ENCODE measurements at regions not wholly inside any gene's neighbourhood (a gene's known extent, or its start where the extent isn't known, plus 50 kb on each side); places are given as distances from the start of the nearest gene placed in this dataset.

DNA sequence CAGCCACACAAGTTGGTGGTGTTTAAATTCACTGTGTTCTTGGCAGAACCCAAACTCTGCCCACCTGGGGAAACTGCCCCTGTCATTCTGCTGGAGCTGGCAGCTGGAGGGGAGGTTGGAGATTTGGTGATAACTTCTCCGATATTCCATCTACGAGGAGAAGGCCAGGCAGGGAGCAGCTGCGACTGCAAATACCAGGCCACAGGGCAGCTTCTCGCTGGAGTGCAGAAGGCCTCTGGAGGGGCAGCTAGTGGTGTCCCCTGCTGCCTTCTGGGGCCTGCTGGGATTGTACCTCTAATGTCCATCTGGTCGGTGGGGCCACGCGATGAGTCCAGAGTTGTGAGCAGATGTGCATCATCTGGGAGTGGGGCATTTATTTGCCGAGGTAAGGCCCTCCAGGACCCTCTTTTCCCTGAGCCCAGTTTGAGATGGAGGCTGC lies 98.9 kb downstream of the ACKR3 start:
- intact Hi-C loops (cut with DNase I, micrococcal nuclease) = no loop called here
- ATAC-seq (no peak), DNase-seq (no peak)

- ATAC-seq (no peak), DNase-seq (no peak)
- intact Hi-C loops (cut with DNase I, micrococcal nuclease) = no loop called here
These were observed 100.6 kb downstream of the ACKR3 start for GRCh38 chr2:236670235-236670620.

DNA sequence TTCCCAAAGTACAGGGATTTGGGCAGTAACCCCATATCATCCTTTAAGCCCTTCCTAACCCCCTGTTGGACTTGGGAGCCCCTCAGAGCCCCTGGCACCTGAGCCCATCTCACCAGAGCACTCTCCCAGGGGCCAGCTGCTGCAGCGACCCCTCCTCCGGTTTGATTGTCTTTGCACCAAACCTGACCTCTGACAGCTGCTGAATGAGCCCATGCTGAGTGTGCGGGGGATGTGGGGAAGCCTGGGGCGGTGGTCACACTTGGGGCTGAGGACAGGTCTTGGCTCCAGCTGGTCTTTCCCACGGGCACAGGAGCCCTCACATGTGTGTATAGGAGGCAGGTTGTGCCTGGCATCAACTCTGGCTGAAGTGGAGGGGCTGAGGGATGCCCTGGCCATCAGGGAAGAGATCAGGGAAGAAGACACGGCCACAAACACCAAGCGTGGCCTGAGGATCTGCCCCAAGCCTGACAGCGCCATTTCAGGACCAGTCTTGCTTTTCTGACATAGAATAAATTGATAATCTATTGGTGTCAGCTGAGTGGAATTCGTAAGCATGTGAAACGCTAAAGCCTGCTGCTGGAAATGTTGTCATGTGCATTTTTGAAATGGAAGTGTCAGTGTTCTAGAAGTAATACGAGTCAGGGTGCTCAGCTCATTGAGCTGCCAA lies 102.4 kb downstream of the ACKR3 start:
- ATAC-seq = no peak

DNA sequence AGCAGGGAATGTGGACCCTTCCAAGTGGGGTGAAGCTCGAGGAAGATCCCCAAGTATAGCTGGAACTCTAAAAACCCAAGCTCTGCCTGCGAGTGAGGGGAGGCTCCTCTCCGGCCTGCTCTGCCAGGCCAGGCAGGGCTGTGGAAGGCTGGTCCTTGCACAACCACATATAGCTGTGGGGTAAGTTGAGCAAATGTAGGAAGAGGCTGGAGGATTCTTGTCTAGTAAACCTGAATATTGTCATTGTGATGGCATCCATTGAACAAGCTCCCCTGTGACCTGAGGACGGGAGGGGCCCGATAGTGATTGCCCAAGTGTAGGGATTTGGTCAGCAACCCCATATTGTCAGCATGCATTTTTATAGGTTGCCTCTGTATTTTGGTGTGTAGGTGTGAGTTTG lies 103.0 kb downstream of the ACKR3 start:
- ATAC-seq = no peak

More for the DNA sequence above, 102.4 kb downstream of the ACKR3 start:
- DNase-seq = no peak
- intact Hi-C loops (cut with DNase I, micrococcal nuclease) = no loop called here

GRCh38 chr2:236673126-236673822 lies 103.6 kb downstream of the ACKR3 start:
- intact Hi-C loops (cut with DNase I, micrococcal nuclease) = no loop called here
- no peak for DNase-seq
- no peak for ATAC-seq

More for the DNA sequence above, 103.0 kb downstream of the ACKR3 start:
- no peak for DNase-seq
- intact Hi-C loops (cut with DNase I, micrococcal nuclease) = no loop called here

GRCh38 chr2:236673823-236674185 lies 104.2 kb downstream of the ACKR3 start:
- no peak for DNase-seq
- intact Hi-C loops (cut with DNase I, micrococcal nuclease) = no loop called here
- ATAC-seq = no peak

- no peak for DNase-seq
- intact Hi-C loops (cut with DNase I, micrococcal nuclease) = no loop called here
- ATAC-seq = no peak
These were observed 104.6 kb downstream of the ACKR3 start for GRCh38 chr2:236674238-236674637.

DNA sequence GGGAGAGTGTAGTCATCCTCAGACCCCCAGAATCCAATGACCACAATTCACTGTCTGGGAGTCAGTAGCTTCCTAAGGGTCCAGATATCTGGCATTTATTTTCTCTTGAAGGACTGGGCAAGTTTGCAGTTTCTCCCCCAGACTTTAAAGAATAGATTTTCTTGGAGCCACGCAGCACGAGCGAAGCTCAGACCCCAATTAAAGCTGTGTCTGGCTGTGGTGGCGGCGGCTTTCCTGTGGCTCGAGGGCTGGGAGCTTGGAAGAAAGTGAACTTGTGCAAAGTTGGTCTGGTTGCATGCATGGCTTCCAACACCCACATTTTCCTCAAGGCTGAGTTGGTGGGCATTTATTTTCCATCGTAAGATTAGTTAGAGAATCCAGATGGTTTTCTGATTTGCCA lies 105.0 kb downstream of the ACKR3 start:
- intact Hi-C loops (cut with DNase I, micrococcal nuclease) = no loop called here
- no peak for ATAC-seq

GRCh38 chr2:236675051-236675450 lies 105.4 kb downstream of the ACKR3 start:
- ATAC-seq (no peak), DNase-seq (no peak)
- intact Hi-C loops (cut with DNase I, micrococcal nuclease) = no loop called here

More for the DNA sequence above, 105.0 kb downstream of the ACKR3 start:
- DNase-seq = no peak

DNA sequence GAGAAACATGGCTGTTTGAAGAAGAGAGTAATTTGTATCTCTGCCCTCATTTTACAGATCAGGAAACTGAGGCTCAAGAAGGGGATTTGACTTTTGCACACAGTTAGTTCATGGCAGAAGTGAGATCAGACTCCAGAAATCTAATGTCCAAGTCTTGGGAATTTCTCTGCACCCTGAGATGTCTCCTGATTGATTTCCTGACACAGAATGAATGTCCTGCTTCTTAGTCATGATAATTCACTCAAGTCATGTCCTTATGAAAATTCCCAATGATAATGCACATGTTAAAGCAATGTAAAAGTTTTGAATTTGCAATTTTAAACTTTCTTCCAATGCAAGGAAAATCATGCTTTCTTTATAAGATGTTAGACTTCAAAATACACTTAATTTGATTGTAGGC lies 105.9 kb downstream of the ACKR3 start:
- DNase-seq (no peak), ATAC-seq (no peak)
- intact Hi-C loops (cut with DNase I, micrococcal nuclease) = no loop called here

GRCh38 chr2:236676136-236676873 lies 106.7 kb downstream of the ACKR3 start:
- intact Hi-C loops (cut with DNase I, micrococcal nuclease) = no loop called here
- no peak for ATAC-seq
- no peak for DNase-seq

DNA sequence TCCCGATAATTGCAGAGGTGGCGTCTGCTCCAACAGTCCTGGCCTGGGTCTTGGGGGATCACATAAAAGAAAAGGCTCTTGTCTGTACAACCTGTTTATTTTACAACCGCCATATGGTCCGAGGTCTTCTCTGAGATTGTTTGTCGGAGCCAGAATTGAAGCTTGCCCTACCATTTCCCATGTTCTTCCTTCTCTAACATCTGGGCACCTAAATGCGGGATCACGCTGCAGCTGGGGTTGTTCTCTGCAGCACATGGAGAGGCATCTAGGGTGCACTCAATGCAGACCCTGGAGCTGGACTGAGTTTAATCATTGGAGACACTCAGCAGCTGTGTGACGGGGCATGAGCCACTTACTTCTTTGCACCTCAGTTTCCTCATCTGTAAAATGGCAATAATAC lies 107.7 kb downstream of the ACKR3 start:
- intact Hi-C loops (cut with DNase I, micrococcal nuclease) = no loop called here
- DNase-seq (no peak), ATAC-seq (no peak)

- intact Hi-C loops (cut with DNase I, micrococcal nuclease) = no loop called here
- DNase-seq (no peak), ATAC-seq (no peak)
These were observed 108.8 kb downstream of the ACKR3 start for GRCh38 chr2:236678307-236678975.

DNA sequence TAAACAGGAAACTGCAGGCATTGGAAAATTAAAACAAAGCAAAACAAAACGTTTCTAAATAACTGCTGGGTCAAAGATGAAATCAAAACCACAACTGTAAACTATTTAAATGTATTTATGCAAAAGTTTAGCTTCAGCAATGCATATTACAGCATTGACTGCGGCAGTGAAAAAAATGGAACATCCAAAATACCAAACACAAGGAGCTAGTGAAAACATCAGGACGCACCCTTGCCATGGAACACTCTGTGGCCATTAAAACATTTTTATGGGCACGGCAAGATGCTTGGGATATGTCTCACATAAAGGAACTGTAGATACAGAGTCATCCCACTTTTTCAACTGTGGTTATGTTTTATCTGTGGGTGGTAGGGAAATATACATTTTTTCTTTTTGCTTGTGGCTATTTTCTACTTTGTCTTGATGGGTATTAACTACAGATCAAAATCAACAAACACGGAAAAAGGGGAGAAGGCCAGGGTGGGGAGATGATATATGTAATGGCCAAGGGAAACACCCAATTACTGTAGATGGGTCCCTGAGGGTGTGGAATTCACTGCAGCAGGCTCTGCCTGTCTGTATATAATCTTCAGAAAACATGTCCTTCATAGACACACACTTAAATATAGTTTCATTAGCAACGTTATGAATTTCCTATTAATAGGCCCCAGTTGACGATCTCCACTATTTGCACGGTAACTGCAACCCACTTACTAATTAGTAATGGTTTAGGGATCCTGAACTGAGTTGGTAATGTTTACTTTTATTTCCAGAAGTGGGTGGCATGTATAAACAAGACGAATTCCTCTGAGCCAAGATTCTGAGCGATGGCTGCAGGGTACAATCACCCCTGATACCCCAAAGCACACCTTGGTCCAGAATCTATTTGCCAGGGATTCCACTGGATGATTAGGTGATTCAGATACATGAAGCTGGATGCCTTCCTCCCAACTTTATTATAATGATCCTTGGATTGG lies 110.5 kb downstream of the ACKR3 start:
- no peak for ATAC-seq
- no peak for DNase-seq
- intact Hi-C loops (cut with DNase I, micrococcal nuclease) = no loop called here

DNA sequence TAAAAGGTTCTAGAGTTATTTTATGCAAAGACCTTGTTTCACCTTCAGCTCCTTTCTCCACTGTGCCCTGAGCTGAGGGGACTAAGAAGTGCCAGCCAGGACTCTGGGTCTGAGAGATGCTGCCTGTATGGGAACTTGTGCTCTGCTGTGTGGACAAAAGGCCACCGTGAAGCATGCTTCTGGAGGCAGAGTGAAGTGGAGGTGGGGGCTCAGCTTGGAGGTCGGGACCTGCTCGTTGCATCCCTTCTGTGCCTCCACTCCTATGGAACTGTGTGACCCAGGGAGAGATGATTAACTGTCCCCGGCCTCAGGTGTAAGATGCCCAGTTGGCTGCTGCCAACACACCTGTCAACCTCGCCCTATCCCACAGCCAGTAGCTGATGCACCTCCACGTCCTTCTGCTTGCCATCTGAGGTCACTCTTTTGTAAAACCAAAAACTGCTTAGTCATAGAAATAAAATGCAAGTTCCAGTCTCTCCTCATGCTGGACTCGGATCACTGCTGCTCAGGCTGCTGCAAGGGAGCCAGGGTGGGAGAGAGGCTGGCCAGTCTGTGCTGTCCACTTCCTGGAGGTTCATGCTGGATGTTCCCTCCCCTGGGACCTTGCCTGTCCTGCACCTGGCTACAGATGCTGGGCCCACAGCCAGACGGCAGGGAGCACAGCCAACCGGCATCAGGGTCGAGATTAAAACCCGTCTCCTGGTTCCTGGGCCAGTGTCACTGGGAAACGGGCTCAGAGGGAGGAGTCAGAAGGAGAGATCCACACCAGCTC lies 113.2 kb downstream of the ACKR3 start:
- ATAC-seq (no peak), DNase-seq (no peak)
- intact Hi-C loops (cut with DNase I, micrococcal nuclease) = no loop called here

DNA sequence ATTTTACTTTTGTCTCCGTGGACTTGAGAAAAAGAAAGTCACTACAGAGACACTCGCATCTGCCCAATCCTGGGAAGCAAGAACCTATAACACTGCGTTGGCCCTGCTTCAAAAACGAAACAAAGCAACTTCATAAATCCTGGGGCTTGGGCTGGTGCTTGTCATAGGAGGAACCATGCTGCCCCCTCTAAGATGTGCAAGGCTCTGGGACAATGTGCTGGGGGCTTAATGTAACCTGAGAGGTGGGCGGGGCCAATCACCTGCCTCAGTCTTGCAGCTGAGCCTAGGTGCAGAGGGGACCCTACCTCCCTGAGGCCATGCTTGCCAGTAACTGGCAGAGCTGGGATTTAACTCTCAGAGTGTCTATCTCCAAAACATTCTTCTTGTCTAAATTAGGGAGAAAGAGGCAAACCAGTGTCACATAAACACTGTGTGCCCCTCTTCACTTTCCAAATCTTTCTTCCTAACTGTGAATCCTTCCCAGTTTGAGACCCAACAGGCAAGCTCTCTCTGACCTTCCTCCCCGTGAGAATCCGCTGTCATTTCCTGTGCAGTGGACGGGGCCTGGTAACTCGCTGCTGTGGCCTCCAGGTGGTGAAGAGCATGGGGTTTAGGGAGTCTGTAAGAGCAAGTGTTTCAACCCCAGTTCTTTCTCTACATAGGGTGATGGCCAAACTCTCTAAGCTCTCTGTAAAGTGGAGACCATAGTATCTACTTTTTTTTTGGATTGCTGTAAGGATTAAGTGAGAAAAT lies 115.1 kb downstream of the ACKR3 start:
- ATAC-seq (no peak), DNase-seq (no peak)
- intact Hi-C loops (cut with DNase I, micrococcal nuclease) = no loop called here

GRCh38 chr2:236685361-236685760 lies 115.7 kb downstream of the ACKR3 start:
- intact Hi-C loops (cut with DNase I, micrococcal nuclease) = no loop called here
- no peak for ATAC-seq
- no peak for DNase-seq
